DMS53 treated with DMSO at 0.1 percent for 48 hours (cell line): ENCODE measurements at regions not wholly inside any gene's neighbourhood (a gene's known extent, or its start where the extent isn't known, plus 50 kb on each side); places are given as distances from the start of the nearest gene placed in this dataset.
"Not testable (repeated sequence)": the region's sequence is repeated elsewhere in the genome, so short reads cannot be mapped to it uniquely, and the experiment has no call there.

Source experiments
- DNase-seq: peaks from one replicate; lab custom pipeline; 2025; ENCODE audit not compliant: unreplicated experiment; lab: John Stamatoyannopoulos, UW

GRCh38 chr11:130550150-130550549 lies 101.7 kb downstream of the ADAMTS15 start:
- DNase-seq: no peak

DNA sequence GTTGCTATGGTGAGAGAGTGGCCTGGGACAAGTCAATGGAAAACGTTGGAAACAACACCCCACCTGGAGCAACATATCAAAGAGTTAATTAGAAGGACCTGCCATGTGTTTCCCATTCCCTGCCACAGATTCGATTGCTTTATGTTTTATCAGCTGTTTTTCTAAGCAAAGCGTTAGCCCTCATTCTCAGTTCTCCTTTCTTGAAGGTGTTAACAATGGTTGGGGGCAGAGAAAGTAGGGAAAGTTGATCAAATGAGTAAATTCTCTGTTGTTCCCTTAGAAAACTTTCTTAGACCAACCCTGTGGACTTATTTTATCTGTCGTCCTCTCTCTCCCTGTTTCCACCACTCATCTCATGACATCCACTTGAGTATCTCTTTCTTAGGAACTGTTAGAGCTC lies 102.5 kb downstream of the ADAMTS15 start:
- no peak for DNase-seq

GRCh38 chr11:130551388-130551787 lies 102.9 kb downstream of the ADAMTS15 start:
- DNase-seq: no peak

- no peak for DNase-seq
Observed at GRCh38 chr11:130553306-130553705, 104.9 kb downstream of the ADAMTS15 start.

- no peak for DNase-seq
Observed at GRCh38 chr11:130554241-130555055, 106.0 kb downstream of the ADAMTS15 start.

GRCh38 chr11:130555251-130555841 lies 106.9 kb downstream of the ADAMTS15 start:
- DNase-seq: no peak

DNA sequence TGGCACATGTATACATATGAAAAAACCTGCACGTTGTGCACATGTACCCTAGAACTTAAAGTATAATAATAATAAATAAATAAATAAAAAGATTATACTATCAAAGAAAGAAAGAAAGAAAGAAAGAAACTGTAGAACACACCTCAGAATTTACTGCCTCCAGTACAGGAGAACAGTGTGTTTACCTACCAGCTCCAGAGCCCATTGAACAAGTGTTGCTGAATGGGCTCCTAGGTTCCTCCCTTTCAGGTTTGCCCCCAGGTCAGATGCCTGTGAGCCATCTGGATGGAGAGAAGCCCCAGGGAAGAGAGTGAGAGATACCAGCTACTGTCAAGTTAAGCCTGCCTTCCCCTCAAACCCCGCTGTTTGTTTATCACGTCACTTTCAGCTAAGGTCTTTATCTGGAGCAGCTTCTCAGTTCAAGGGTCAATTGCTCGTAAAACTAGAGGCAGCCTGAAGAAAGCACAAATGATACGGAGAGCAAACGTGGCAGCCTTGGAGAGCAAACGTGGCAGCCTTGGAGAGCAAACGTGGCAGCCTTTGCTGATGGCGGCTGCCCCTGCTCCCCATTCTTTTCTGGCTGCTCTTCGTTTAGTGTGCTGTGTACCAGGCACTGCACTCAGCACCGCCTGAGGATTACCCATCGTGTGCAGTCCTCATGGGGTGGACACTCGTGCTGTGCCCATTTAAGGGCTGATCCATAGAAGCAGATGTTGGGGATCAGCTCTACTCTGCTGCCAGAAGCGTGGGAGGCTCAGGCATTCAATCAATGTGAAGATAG lies 111.7 kb downstream of the ADAMTS15 start:
- DNase-seq: no peak

DNA sequence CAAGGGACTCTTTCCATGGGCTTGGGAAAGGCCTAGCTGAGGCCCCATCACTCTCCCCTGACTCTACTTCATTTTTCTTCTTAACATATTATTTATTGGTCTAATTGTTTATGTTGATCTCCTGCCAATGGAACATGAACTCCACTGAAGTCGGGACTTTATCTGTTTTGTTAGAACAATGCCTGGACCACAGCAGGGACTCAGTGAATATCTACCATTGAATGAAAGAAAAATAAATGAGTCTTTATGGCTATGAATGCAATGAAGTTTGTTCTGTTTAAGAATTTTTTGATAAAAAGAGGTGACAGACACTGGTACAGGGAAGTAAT lies 112.3 kb downstream of the ADAMTS15 start:
- DNase-seq: no peak

- DNase-seq: no peak
Observed at GRCh38 chr11:130561441-130561881, 113.0 kb downstream of the ADAMTS15 start.

- no peak for DNase-seq
Observed at GRCh38 chr11:130562549-130562948, 114.1 kb downstream of the ADAMTS15 start.

- not testable (repeated sequence) for DNase-seq
Observed at GRCh38 chr11:130566360-130566759, 117.9 kb downstream of the ADAMTS15 start.

DNA sequence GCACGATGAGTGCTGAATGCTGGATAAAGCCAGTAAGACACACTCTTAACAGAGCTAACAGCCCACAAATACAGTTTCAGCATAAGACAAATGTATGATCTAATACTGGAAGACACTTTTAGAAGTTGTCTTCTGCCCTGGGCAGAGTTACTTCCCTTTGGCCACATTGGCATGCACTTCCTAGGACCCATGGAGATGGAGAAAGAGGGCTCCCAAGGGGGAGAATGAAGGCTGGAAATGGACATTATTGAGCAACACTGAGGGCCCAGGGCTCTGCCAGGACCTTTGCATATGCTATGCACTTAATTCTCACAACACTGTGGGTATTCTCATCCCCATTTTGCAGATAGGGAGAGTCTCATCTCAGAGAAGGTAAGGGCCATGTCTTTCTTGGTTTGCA lies 123.1 kb downstream of the ADAMTS15 start:
- no peak for DNase-seq

DNA sequence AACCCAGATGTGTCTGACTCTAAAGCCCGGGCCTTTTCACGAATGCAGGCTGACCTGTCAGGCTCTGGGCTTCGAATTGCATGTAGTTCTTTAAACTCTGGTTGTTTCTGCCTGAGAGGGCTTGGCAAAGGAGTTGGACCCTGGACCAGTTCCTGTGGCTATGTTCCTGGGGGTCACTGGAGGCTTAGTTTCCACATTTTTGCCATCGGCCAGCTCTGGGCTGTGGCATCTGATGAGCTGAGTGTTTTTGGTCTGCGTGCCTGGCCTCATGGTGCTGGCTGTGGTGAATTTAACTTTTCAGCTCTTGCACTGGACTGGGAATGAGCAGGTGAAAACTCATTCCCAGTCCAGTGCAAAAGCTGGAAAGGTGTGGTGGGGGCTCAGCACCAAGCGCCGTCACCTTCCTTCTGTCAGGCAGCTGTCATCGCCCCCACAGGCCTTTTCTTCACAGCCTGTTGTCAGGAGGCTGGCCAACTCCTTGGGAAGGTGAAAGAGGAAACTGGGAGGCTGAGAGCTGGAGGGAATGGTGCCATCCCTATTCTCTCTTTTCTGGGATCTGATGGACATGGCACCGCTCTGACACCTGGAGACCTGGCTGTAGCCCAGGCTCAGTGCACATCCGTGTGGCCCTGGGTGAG lies 123.6 kb downstream of the ADAMTS15 start:
- no peak for DNase-seq

GRCh38 chr11:130573767-130574166 lies 125.3 kb downstream of the ADAMTS15 start:
- DNase-seq: no peak

GRCh38 chr11:130574740-130575139 lies 126.3 kb downstream of the ADAMTS15 start:
- no peak for DNase-seq

- DNase-seq: no peak
Observed at GRCh38 chr11:130576146-130576545, 127.7 kb downstream of the ADAMTS15 start.

DNA sequence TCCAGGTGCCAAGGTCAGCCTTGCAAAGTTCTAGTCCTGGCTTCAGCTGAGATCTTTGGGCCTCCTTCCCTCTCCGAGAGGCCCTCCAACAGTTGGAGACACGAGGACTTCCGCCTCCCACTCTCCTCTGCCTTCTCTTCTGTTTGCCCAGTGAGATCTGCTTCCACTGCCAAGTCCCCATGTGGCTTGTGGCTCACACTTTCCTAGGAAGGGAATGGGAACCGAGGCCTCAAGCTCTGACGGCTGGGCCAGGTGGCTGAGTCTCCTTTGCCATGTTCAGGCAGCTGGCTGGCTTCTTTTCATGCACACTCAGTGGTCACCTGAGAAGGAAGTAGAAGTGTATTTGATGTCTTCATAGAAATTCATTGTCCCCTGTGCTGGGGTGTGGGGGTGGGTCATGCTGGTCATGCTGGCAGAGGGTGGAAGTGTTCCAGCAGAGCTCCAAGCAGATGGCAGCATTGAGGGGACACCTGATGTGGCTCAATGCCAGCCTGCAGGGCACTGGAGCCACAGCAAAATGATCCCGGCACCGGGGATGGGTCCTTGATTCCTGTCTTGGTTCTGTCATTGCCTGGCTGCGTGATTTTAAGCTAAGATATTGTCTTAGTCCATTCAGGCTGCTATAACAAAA lies 130.4 kb downstream of the ADAMTS15 start:
- no peak for DNase-seq

GRCh38 chr11:130580372-130580771 lies 131.9 kb downstream of the ADAMTS15 start:
- no peak for DNase-seq

DNA sequence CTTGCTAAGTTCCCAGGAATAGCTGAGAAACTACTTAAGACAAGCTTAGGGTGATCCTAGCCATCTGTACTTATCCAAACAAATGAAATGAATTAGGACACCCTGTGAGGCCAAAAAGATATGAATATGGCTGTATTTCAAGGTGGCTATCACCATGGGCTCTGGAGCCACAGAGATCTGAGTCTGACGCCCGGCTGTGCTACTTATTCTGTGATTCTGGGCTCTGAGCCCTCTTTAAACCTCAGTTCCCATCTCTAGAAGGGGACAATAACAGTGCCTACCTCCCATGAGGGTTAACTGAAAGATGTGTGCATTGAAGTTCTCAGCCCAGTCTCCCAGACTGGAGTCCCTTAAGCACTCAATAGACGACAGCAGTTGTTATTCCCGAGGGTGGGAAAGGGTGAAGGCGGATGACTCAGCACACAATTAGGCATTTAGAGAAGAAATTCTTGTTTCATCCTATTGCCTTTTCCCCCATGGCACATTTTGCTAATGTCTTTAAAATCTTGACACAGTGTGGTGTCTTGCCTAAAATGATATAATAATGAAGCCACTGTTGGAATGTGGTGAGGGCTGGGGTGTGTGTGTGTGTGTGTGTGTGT lies 132.5 kb downstream of the ADAMTS15 start:
- DNase-seq: no peak

DNA sequence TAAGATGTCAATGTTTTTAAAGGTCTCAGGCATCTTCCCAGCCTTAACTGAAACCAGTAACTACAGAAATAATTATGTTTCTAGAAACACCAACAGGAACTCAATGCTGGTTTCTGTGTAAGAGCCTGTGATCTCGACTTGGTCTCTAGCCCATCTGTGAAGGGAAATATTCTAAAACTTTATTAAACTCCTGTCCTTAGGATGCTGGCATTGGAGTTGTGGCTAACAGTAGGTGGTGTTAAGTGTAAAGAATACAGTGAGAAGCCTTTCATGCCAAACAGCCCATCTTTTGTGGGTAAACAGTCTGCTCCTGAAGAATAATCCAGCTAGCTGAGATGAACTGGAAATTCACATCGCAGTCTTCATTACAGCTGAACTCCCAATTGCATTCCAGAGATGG lies 133.2 kb downstream of the ADAMTS15 start:
- no peak for DNase-seq

DNA sequence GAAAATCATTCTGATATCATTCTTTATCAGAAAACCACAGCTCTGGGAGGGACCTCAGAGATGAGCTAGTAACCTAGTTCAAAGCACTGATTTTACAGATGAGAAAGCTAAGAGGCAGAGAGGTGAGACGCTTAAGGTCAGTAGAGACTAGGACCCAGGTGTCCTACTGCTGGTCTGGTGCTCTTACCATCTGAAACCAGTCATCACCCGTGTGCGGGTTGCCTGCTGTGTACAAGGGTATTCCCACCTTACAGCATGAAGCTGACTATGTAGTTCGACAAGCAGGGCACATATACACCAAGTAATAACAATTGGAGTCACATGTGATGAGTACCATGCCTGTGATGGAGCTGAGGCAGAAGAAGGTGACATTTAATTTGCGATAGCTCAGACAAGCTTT lies 133.7 kb downstream of the ADAMTS15 start:
- no peak for DNase-seq
